Stomach (tissue), 4 donors: ENCODE measurements at regions not wholly inside any gene's neighbourhood (a gene's known extent, or its start where the extent isn't known, plus 50 kb on each side); places are given as distances from the start of the nearest gene placed in this dataset.

ENCODE experiments used
- CTCF ChIP-seq, 7 experiments: fragments of 450-650 bp in 4 of 7; fragments of 200-600 bp in 3 of 7; sonication (generic) in 3 of 7; IDR thresholded peaks; one replicate each; pipeline ENCODE4 v1.5.1; 2016 to 2019; ENCODE audit warnings: antibody characterized with exemption in 7 of 7, control low read depth in 2 of 7, mild to moderate bottlenecking in 1 of 7
- EP300 ChIP-seq: sonication (generic); formaldehyde crosslinking; IDR thresholded peaks from one replicate; pipeline ENCODE4 v1.6.1; 2017; ENCODE audit warnings: antibody characterized with exemption
- POLR2A ChIP-seq, 4 donors: fragments of 450-650 bp; IDR thresholded peaks; one replicate each; pipeline ENCODE4 v1.6.1; 2016; ENCODE audit warnings: antibody characterized with exemption in 4 of 4, control low read depth in 2 of 4, mild to moderate bottlenecking in 1 of 4, moderate library complexity in 1 of 4
- POLR2AphosphoS5 ChIP-seq, 3 donors: sonication (generic); formaldehyde crosslinking; IDR thresholded peaks; one replicate each; pipeline ENCODE4 v1.6.1; 2016; ENCODE audit warnings: antibody characterized with exemption in 3 of 3

- TF ChIP-seq POLR2A (IDR thresholded peaks at IDR 0.05) (no peak), CTCF (IDR thresholded peaks at IDR 0.05) (no peak), EP300 (no peak), POLR2AphosphoS5 (IDR thresholded peaks at IDR 0.05) (no peak)
These were observed 350.8 kb downstream of the ENC1 start for GRCh38 chr5:74289691-74290090.
